ENCODE measurements at regions not wholly inside any gene's neighbourhood (a gene's known extent, or its start where the extent isn't known, plus 50 kb on each side); places are given as distances from the start of the nearest gene placed in this dataset.

DNA sequence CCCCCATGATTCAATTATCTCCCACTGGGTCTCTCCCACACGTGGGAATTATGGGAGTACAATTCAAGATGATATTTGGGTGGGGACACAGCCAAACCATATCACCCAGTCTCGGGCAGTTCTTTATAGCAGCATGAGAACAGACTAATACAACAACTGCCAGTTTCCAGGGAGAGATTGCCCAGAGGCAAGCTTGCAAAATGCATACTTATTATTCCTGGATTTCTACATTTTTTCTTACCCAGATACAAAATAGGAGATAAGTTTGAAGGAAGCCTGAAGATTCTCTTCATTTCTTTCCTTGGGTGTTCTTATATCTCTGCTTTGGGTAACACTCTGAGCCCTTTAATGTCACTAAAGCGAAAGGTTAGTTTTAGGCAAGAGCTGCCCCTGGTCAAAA is 691.2 kb downstream of the TAF11L14 start:
- TF ChIP-seq LARP7 (IDR thresholded peaks at IDR 0.05), result no peak
- no peak for TF ChIP-seq NFATC3 (IDR thresholded peaks at IDR 0.05)
- no peak for TF ChIP-seq HMG20B (CRISPR knock-in tag; IDR thresholded peaks at IDR 0.05)
- no peak for TF ChIP-seq ELF1 (tag; IDR thresholded peaks at IDR 0.05)
- TF ChIP-seq ZNF79 (CRISPR knock-in tag; IDR thresholded peaks at IDR 0.05; ENCODE audit: low read depth), result no peak
- no peak for TF ChIP-seq ZNF277 (CRISPR knock-in tag; IDR thresholded peaks at IDR 0.05; ENCODE audit: borderline replicate concordance)
- no peak for TF ChIP-seq AFF4 (CRISPR knock-in tag; IDR thresholded peaks at IDR 0.05)
- TF ChIP-seq RBM25 (IDR thresholded peaks at IDR 0.05; ENCODE audit: low read depth, low read length, severe bottlenecking), result no peak
- TF ChIP-seq TAF7 (tag; IDR thresholded peaks at IDR 0.05), result no peak
- TF ChIP-seq ZEB2 (IDR thresholded peaks at IDR 0.05), result no peak
- TF ChIP-seq BRD9 (IDR thresholded peaks at IDR 0.05; ENCODE audit: low read depth, partially characterized antibody), result no peak
- no peak for TF ChIP-seq ZBTB1 (CRISPR knock-in tag; IDR thresholded peaks at IDR 0.05; ENCODE audit: borderline replicate concordance, low read depth)
- TF ChIP-seq, protein P1, sequence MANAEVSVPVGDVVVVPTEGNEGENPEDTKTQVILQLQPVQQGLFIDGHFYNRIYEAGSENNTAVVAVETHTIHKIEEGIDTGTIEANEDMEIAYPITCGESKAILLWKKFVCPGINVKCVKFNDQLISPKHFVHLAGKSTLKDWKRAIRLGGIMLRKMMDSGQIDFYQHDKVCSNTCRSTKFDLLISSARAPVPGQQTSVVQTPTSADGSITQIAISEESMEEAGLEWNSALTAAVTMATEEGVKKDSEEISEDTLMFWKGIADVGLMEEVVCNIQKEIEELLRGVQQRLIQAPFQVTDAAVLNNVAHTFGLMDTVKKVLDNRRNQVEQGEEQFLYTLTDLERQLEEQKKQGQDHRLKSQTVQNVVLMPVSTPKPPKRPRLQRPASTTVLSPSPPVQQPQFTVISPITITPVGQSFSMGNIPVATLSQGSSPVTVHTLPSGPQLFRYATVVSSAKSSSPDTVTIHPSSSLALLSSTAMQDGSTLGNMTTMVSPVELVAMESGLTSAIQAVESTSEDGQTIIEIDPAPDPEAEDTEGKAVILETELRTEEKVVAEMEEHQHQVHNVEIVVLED (CRISPR knock-in tag; IDR thresholded peaks at IDR 0.05), result no peak
- TF ChIP-seq MCM2 (IDR thresholded peaks at IDR 0.05; ENCODE audit: low read depth), result no peak
- no peak for TF ChIP-seq KDM4B (IDR thresholded peaks at IDR 0.05; ENCODE audit: borderline replicate concordance in 2 of 2, low read depth in 1 of 2)
- no peak for TF ChIP-seq NEUROD1 (IDR thresholded peaks at IDR 0.05; ENCODE audit: borderline replicate concordance, low read depth, low read length, partially characterized antibody)
- no peak for TF ChIP-seq PPARD (CRISPR knock-in tag; IDR thresholded peaks at IDR 0.05)
- no peak for TF ChIP-seq SNAPC5 (CRISPR knock-in tag; IDR thresholded peaks at IDR 0.05)
- Histone ChIP-seq H3K27ac (ENCODE audit: extremely low read depth, low read depth, low read length) (no peak overlapping the region), H3K79me2 (ENCODE audit: control insufficient read depth, insufficient read depth, low read length) (no peaks in the 10 kb centered on the region), H2AFZ (ENCODE audit: low read depth, low read length) (no peak overlapping the region), H3K4me1 (replicated peaks in 1 of 2; ENCODE audit: control insufficient read depth in 2 of 2, insufficient read depth in 2 of 2, low read length in 2 of 2) (no peaks in the 10 kb centered on the region), H3K27me3 (ENCODE audit: control insufficient read depth in 2 of 2, insufficient read depth in 2 of 2, low read length in 2 of 2) (no peaks in the 10 kb centered on the region; a peak in 1 of 5 replicates), H3K9me1 (ENCODE audit: control insufficient read depth, insufficient read depth, low read length) (no peaks in the 10 kb centered on the region), H3K4me3 (no peak overlapping the region), H3K9ac (ENCODE audit: insufficient read depth in 1 of 2, low read depth in 2 of 2, low read length in 2 of 2) (no peak overlapping the region), H3K36me3 (ENCODE audit: control insufficient read depth, insufficient read depth, low read length) (no peaks in the 10 kb centered on the region), H3K9me3 (replicated peaks; ENCODE audit: control insufficient read depth, insufficient read depth, low read depth, low read length) (no peaks in the 10 kb centered on the region), H4K20me1 (replicated peaks; ENCODE audit: control insufficient read depth, insufficient read depth, low read length) (no peaks in the 10 kb centered on the region), H3K4me2 (ENCODE audit: insufficient read depth, low read length) (no peak overlapping the region)
- no TSS peak for BruUV-seq (replicated peaks)
- FAIRE-seq, result no peak
- ChIA-PET POLR2A (no interaction called here), CTCF (ENCODE audit: low intra/inter-chr PET ratio) (no interaction called here)
- in situ Hi-C loops (cut with MboI), result no loop called here
- intact Hi-C loops (cut with micrococcal nuclease), result no loop called here
- no peak for DNase-seq (ENCODE audit: extremely low read depth in 1 of 4, low spot score in 3 of 4)
- no peak for ATAC-seq
- WGBS (ENCODE audit: insufficient coverage, low coverage, missing lambda C conversion rate), result 0% methylated on average over 3 of the region's 3 CpGs
